ENCODE measurements at regions not wholly inside any gene's neighbourhood (a gene's known extent, or its start where the extent isn't known, plus 50 kb on each side); places are given as distances from the start of the nearest gene placed in this dataset.

DNA sequence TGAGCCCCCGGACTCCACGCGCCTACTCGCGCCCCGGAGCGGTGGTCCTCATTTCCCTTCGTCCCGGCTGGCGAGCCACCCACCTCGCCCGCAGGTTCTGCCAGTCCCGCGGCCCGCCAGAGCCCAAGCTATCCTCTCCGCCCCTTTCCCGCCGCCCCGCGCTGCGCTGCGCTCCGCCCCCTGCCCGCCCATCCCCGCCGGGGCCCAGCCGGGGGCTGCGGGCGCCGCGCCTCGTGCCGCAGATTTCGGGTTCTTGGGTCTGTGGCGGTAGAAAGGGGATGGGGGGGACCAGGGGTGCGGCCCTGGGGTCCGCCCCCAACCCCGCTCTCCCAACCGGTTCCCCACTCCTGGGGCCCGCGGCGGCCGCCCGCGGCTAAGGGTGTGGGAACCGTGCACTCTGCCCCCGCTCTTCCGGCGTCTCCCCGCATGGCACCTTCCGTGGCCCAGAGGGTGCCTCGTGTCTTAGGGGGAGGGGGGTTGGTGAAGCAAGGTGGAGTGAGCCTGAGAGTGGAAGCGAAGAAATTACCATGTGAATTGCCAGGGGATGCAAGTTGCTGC, 650.8 kb upstream of the DIPK2B start:
- no peak overlapping the region for H2AFZ ChIP-seq (ENCODE audit: low read depth, low read length)

DNA sequence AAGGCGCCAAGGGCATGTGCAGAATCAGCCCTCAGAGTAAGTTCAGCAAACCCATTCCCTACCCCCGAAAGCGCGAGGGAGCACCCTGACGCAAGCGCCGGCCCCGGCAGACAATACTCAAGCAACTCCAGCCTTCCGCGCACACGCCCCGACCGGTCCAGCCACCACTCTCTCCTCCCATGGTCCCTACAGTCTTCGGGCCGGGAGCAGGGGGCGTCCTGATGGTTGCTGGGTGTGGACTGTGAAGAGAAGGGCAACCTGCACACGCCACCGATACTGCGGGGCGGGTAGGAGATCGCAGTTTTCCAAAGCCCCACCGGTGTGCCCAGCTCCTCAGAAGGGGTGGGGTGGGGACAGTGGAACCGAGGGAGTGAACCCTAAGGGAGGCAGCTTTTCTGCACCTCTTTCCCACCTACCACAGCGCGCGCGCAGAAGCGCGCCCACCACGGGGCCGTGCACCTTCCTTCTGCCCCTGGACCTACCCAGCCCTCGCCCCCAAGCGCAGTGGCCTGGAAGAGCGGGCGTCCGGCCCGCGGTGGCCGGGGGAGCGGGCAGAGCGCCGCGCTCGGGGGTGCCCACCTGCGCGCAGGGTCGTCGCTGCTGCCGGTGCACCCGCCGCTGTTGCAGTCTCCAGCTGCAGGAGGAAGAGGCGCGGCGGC, 650.2 kb upstream of the DIPK2B start:
- ATAC-seq (no peak), DNase-seq (ENCODE audit: extremely low read depth in 1 of 4, low spot score in 3 of 4) (no peak), FAIRE-seq (no peak)
- TF ChIP-seq, protein P1, sequence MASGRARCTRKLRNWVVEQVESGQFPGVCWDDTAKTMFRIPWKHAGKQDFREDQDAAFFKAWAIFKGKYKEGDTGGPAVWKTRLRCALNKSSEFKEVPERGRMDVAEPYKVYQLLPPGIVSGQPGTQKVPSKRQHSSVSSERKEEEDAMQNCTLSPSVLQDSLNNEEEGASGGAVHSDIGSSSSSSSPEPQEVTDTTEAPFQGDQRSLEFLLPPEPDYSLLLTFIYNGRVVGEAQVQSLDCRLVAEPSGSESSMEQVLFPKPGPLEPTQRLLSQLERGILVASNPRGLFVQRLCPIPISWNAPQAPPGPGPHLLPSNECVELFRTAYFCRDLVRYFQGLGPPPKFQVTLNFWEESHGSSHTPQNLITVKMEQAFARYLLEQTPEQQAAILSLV (tag; IDR thresholded peaks at IDR 0.05), result no peak
- no peak for TF ChIP-seq MEF2A (IDR thresholded peaks at IDR 0.05; ENCODE audit: control insufficient read depth, low read depth, low read length)
- TF ChIP-seq POLR2AphosphoS2 (IDR thresholded peaks at IDR 0.05; ENCODE audit: low read length), result no peak
- no peak for TF ChIP-seq ILK (tag; IDR thresholded peaks at IDR 0.05; ENCODE audit: borderline replicate concordance, low read depth)
- Histone ChIP-seq H3K27ac (ENCODE audit: extremely low read depth, low read depth, low read length) (no peak overlapping the region), H3K79me2 (ENCODE audit: control insufficient read depth, insufficient read depth, low read length) (no peaks in the 10 kb centered on the region), H3K27me3 (ENCODE audit: control insufficient read depth in 2 of 2, insufficient read depth in 2 of 2, low read length in 2 of 2) (no peaks in the 10 kb centered on the region), H3K9ac (ENCODE audit: insufficient read depth in 1 of 2, low read depth in 2 of 2, low read length in 2 of 2) (no peak overlapping the region), H3K4me1 (replicated peaks in 1 of 2; ENCODE audit: control insufficient read depth in 2 of 2, insufficient read depth in 2 of 2, low read length in 2 of 2) (0 out of 5 replicates have a peak, but pooled peaks cover 0 to 5% of the 10 kb centered on the region in 2 experiments), H3K36me3 (ENCODE audit: control insufficient read depth, insufficient read depth, low read length) (no peaks in the 10 kb centered on the region), H3K9me3 (replicated peaks; ENCODE audit: control insufficient read depth, insufficient read depth, low read depth, low read length) (no peaks in the 10 kb centered on the region), H3K9me1 (ENCODE audit: control insufficient read depth, insufficient read depth, low read length) (no peaks in the 10 kb centered on the region), H4K20me1 (replicated peaks; ENCODE audit: control insufficient read depth, insufficient read depth, low read length) (no peaks in the 10 kb centered on the region), H2AFZ (ENCODE audit: low read depth, low read length) (no peak overlapping the region), H3K4me2 (ENCODE audit: insufficient read depth, low read length) (no peak overlapping the region), H3K4me3 (no peak overlapping the region)
- CTCF ChIA-PET (ENCODE audit: low intra/inter-chr PET ratio), result no interaction called here
- in situ Hi-C loops (cut with MboI) (no loop called here), intact Hi-C loops (cut with micrococcal nuclease) (no loop called here)
- WGBS (ENCODE audit: insufficient coverage, low coverage, missing lambda C conversion rate), result 30% methylated on average over 6 of the region's 54 CpGs
- POLR2A ChIA-PET, result no interaction called here
- BruUV-seq (replicated peaks), result no TSS peak

More for the DNA sequence above, 650.8 kb upstream of the DIPK2B start:
- in situ Hi-C loops (cut with MboI), result no loop called here
- Histone ChIP-seq H3K4me1 (replicated peaks in 1 of 2; ENCODE audit: control insufficient read depth in 2 of 2, insufficient read depth in 2 of 2, low read length in 2 of 2) (0 out of 5 replicates have a peak, but pooled peaks cover 0 to 5% of the 10 kb centered on the region in 2 experiments), H3K9me3 (replicated peaks; ENCODE audit: control insufficient read depth, insufficient read depth, low read depth, low read length) (no peaks in the 10 kb centered on the region), H3K4me3 (no peak overlapping the region), H3K4me2 (ENCODE audit: insufficient read depth, low read length) (no peak overlapping the region), H3K9ac (ENCODE audit: insufficient read depth in 1 of 2, low read depth in 2 of 2, low read length in 2 of 2) (no peak overlapping the region), H3K9me1 (ENCODE audit: control insufficient read depth, insufficient read depth, low read length) (no peaks in the 10 kb centered on the region), H3K27me3 (ENCODE audit: control insufficient read depth in 2 of 2, insufficient read depth in 2 of 2, low read length in 2 of 2) (no peaks in the 10 kb centered on the region), H3K36me3 (ENCODE audit: control insufficient read depth, insufficient read depth, low read length) (no peaks in the 10 kb centered on the region), H3K27ac (ENCODE audit: extremely low read depth, low read depth, low read length) (no peak overlapping the region), H4K20me1 (replicated peaks; ENCODE audit: control insufficient read depth, insufficient read depth, low read length) (no peaks in the 10 kb centered on the region), H3K79me2 (ENCODE audit: control insufficient read depth, insufficient read depth, low read length) (no peaks in the 10 kb centered on the region)
- DNase-seq (ENCODE audit: extremely low read depth in 1 of 4, low spot score in 3 of 4) (no peak), ATAC-seq (no peak), FAIRE-seq (no peak)
- intact Hi-C loops (cut with micrococcal nuclease), result no loop called here
- no peak for TF ChIP-seq RBM14 (IDR thresholded peaks at IDR 0.05; ENCODE audit: borderline replicate concordance, insufficient read depth, low read depth, low read length)
- TF ChIP-seq PRMT5 (CRISPR knock-in tag; IDR thresholded peaks at IDR 0.05), result no peak
- TF ChIP-seq KLF10 (CRISPR knock-in tag; IDR thresholded peaks at IDR 0.05), result no peak
- no peak for TF ChIP-seq ZC3H4 (CRISPR knock-in tag; IDR thresholded peaks at IDR 0.05; ENCODE audit: borderline replicate concordance)
- no peak for TF ChIP-seq SIRT6 (IDR thresholded peaks at IDR 0.05; ENCODE audit: low read depth, low read length)
- BruUV-seq (replicated peaks), result no TSS peak
- ChIA-PET POLR2A (no interaction called here), CTCF (ENCODE audit: low intra/inter-chr PET ratio) (no interaction called here)
- 14% methylated on average over 5 of the region's 53 CpGs for WGBS (ENCODE audit: insufficient coverage, low coverage, missing lambda C conversion rate)
